NCI-H1694 treated with DMSO at 0.1 percent for 48 hours (cell line): ENCODE measurements at regions not wholly inside any gene's neighbourhood (a gene's known extent, or its start where the extent isn't known, plus 50 kb on each side); places are given as distances from the start of the nearest gene placed in this dataset.
"Not testable (repeated sequence)": the region's sequence is repeated elsewhere in the genome, so short reads cannot be mapped to it uniquely, and the experiment has no call there.

ENCODE experiments used
- DNase-seq: peaks from one replicate; lab custom pipeline; 2025; lab: John Stamatoyannopoulos, UW

GRCh38 chr6:26799903-26800633, 140.5 kb upstream of the ZNF322 start:
- not testable (repeated sequence) for DNase-seq

GRCh38 chr6:26803762-26804161, 144.2 kb upstream of the ZNF322 start:
- DNase-seq: not testable (repeated sequence)

GRCh38 chr6:26811486-26812116, 152.1 kb upstream of the ZNF322 start:
- DNase-seq: not testable (repeated sequence)

GRCh38 chr6:26818640-26819225, 159.2 kb upstream of the ZNF322 start:
- not testable (repeated sequence) for DNase-seq

- not testable (repeated sequence) for DNase-seq
Observed at GRCh38 chr6:26827965-26828364, 168.4 kb upstream of the ZNF322 start.

GRCh38 chr6:26829480-26829879, 169.9 kb upstream of the ZNF322 start:
- not testable (repeated sequence) for DNase-seq

- not testable (repeated sequence) for DNase-seq
Observed at GRCh38 chr6:26830992-26831391, 171.4 kb upstream of the ZNF322 start.

GRCh38 chr6:26835707-26836106, 176.2 kb upstream of the ZNF322 start:
- not testable (repeated sequence) for DNase-seq

GRCh38 chr6:26836657-26837056, 177.1 kb upstream of the ZNF322 start:
- not testable (repeated sequence) for DNase-seq

GRCh38 chr6:26844823-26845222, 185.3 kb upstream of the ZNF322 start:
- not testable (repeated sequence) for DNase-seq

GRCh38 chr6:26857289-26857688, 197.7 kb upstream of the ZNF322 start:
- not testable (repeated sequence) for DNase-seq

- DNase-seq: not testable (repeated sequence)
Observed at GRCh38 chr6:26859067-26859770, 199.7 kb upstream of the ZNF322 start.

GRCh38 chr6:26859771-26860163, 200.2 kb upstream of the ZNF322 start:
- not testable (repeated sequence) for DNase-seq

GRCh38 chr6:26861913-26862312, 202.4 kb upstream of the ZNF322 start:
- DNase-seq: not testable (repeated sequence)

- DNase-seq: not testable (repeated sequence)
Observed at GRCh38 chr6:26863641-26864040, 204.1 kb upstream of the ZNF322 start.

GRCh38 chr6:26898785-26899184, 239.2 kb upstream of the ZNF322 start:
- DNase-seq: not testable (repeated sequence)

GRCh38 chr6:26924206-26924605, 264.7 kb upstream of the ZNF322 start:
- not testable (repeated sequence) for DNase-seq

- not testable (repeated sequence) for DNase-seq
Observed at GRCh38 chr6:26928190-26928589, 268.6 kb upstream of the ZNF322 start.

GRCh38 chr6:26937258-26937657, 277.7 kb upstream of the ZNF322 start:
- not testable (repeated sequence) for DNase-seq

- not testable (repeated sequence) for DNase-seq
Observed at GRCh38 chr6:26951211-26951610, 291.7 kb upstream of the ZNF322 start.

GRCh38 chr6:26956078-26956600, 291.4 kb upstream of the PRSS16 start:
- peak; percentile 75 for DNase-seq

GRCh38 chr6:26956601-26957184, 290.8 kb upstream of the PRSS16 start:
- DNase-seq: peak; percentile 11
